ENCODE measurements at regions not wholly inside any gene's neighbourhood (a gene's known extent, or its start where the extent isn't known, plus 50 kb on each side); places are given as distances from the start of the nearest gene placed in this dataset.

GRCh38 chr1:222463059-222463730 lies 84.7 kb downstream of the HHIPL2 start:
- Histone ChIP-seq H3K27ac (no peak overlapping the region), H3K9ac (no peak overlapping the region), H3K4me2 (no peak overlapping the region), H3K36me3 (ENCODE audit: insufficient read depth) (no peaks in the 10 kb centered on the region), H4K20me1 (ENCODE audit: insufficient read depth) (no peaks in the 10 kb centered on the region), H3K4me1 (ENCODE audit: low read depth, poor library complexity, severe bottlenecking) (peaks cover 11% of the 10 kb centered on the region), H3K79me2 (ENCODE audit: insufficient read depth, low read depth) (no peaks in the 10 kb centered on the region), H3K4me3 (IDR thresholded peaks at IDR 0.05; ENCODE audit: insufficient read depth, low read depth, low read length) (no peak overlapping the region), H2AFZ (ENCODE audit: low read depth) (no peak overlapping the region), H3K27me3 (ENCODE audit: insufficient read depth, low read depth) (no peaks in the 10 kb centered on the region)
- TF ChIP-seq, protein P1, sequence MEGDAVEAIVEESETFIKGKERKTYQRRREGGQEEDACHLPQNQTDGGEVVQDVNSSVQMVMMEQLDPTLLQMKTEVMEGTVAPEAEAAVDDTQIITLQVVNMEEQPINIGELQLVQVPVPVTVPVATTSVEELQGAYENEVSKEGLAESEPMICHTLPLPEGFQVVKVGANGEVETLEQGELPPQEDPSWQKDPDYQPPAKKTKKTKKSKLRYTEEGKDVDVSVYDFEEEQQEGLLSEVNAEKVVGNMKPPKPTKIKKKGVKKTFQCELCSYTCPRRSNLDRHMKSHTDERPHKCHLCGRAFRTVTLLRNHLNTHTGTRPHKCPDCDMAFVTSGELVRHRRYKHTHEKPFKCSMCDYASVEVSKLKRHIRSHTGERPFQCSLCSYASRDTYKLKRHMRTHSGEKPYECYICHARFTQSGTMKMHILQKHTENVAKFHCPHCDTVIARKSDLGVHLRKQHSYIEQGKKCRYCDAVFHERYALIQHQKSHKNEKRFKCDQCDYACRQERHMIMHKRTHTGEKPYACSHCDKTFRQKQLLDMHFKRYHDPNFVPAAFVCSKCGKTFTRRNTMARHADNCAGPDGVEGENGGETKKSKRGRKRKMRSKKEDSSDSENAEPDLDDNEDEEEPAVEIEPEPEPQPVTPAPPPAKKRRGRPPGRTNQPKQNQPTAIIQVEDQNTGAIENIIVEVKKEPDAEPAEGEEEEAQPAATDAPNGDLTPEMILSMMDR (conservative IDR thresholded peaks at IDR 0.05; ENCODE audit: low read depth, low read length) = no peak

- Histone ChIP-seq H3K9ac (no peak overlapping the region), H2AFZ (ENCODE audit: low read depth) (no peak overlapping the region), H3K4me3 (IDR thresholded peaks at IDR 0.05; ENCODE audit: insufficient read depth, low read depth, low read length) (no peak overlapping the region)
Measured at GRCh38 chr1:222462601-222463000, 85.3 kb downstream of the HHIPL2 start.

GRCh38 chr1:222461941-222462340 lies 86.0 kb downstream of the HHIPL2 start:
- no peaks in the 10 kb centered on the region for H3K79me2 ChIP-seq (ENCODE audit: insufficient read depth, low read depth)
- H3K27ac ChIP-seq = no peak overlapping the region
- no peak overlapping the region for H3K9ac ChIP-seq
- H3K4me2 ChIP-seq = no peak overlapping the region
- H3K4me3 ChIP-seq (IDR thresholded peaks at IDR 0.05; ENCODE audit: insufficient read depth, low read depth, low read length) = no peak overlapping the region
- no peaks in the 10 kb centered on the region for H3K27me3 ChIP-seq (ENCODE audit: insufficient read depth, low read depth)
- TF ChIP-seq, protein P1 (conservative IDR thresholded peaks at IDR 0.05; ENCODE audit: low read depth, low read length) = no peak
- peaks cover 11% of the 10 kb centered on the region for H3K4me1 ChIP-seq (ENCODE audit: low read depth, poor library complexity, severe bottlenecking)
- H3K36me3 ChIP-seq (ENCODE audit: insufficient read depth) = no peaks in the 10 kb centered on the region
- H4K20me1 ChIP-seq (ENCODE audit: insufficient read depth) = no peaks in the 10 kb centered on the region
- H2AFZ ChIP-seq (ENCODE audit: low read depth) = no peak overlapping the region

More at GRCh38 chr1:222462601-222463000, 85.3 kb downstream of the HHIPL2 start:
- no peak overlapping the region for H3K4me2 ChIP-seq
- TF ChIP-seq, protein P1 (conservative IDR thresholded peaks at IDR 0.05; ENCODE audit: low read depth, low read length) = no peak
- peaks cover 11% of the 10 kb centered on the region for H3K4me1 ChIP-seq (ENCODE audit: low read depth, poor library complexity, severe bottlenecking)
- no peaks in the 10 kb centered on the region for H3K79me2 ChIP-seq (ENCODE audit: insufficient read depth, low read depth)
- H4K20me1 ChIP-seq (ENCODE audit: insufficient read depth) = no peaks in the 10 kb centered on the region
- H3K36me3 ChIP-seq (ENCODE audit: insufficient read depth) = no peaks in the 10 kb centered on the region
- no peaks in the 10 kb centered on the region for H3K27me3 ChIP-seq (ENCODE audit: insufficient read depth, low read depth)
- no peak overlapping the region for H3K27ac ChIP-seq

DNA sequence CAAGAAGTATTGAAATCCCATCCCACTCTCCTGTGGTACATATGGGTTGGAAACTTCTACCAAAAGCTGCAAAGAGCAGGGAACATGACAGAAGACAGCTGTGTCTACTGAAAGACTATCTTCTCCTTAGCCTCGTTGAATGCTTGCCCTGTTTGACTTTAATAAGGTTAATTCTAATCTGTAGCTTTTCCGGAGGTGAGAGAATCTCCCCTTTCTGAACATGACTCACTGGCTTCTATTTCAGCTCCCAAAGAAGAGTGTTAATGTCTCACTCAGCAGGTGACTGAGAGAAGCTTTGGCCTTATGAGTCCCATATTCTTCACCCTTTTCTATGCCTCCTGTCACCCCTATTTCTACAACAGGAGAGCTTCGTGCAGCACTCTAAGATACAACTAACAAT lies 88.3 kb downstream of the HHIPL2 start:
- TF ChIP-seq, protein P1 (conservative IDR thresholded peaks at IDR 0.05; ENCODE audit: low read depth, low read length) = no peak

More for the DNA sequence above, 88.3 kb downstream of the HHIPL2 start:
- Histone ChIP-seq H3K4me3 (IDR thresholded peaks at IDR 0.05; ENCODE audit: insufficient read depth, low read depth, low read length) (no peak overlapping the region), H2AFZ (ENCODE audit: low read depth) (no peak overlapping the region), H4K20me1 (ENCODE audit: insufficient read depth) (no peaks in the 10 kb centered on the region), H3K9ac (no peak overlapping the region), H3K79me2 (ENCODE audit: insufficient read depth, low read depth) (no peaks in the 10 kb centered on the region), H3K27ac (no peak overlapping the region), H3K27me3 (ENCODE audit: insufficient read depth, low read depth) (no peaks in the 10 kb centered on the region), H3K4me1 (ENCODE audit: low read depth, poor library complexity, severe bottlenecking) (peaks cover 9% of the 10 kb centered on the region), H3K4me2 (no peak overlapping the region), H3K36me3 (ENCODE audit: insufficient read depth) (no peaks in the 10 kb centered on the region)

Measured in KMS-11 (cell line).